ENCODE measurements at regions not wholly inside any gene's neighbourhood (a gene's known extent, or its start where the extent isn't known, plus 50 kb on each side); places are given as distances from the start of the nearest gene placed in this dataset.

- no peak for DNase-seq (ENCODE audit: low spot score)
Measured at GRCh38 chr11:70764356-70764905, 366.1 kb downstream of the CTTN start.

GRCh38 chr11:70766901-70767300 lies 368.6 kb downstream of the CTTN start:
- no peak for DNase-seq (ENCODE audit: low spot score)

GRCh38 chr11:70768346-70769095 lies 370.2 kb downstream of the CTTN start:
- no peak for DNase-seq (ENCODE audit: low spot score)

- DNase-seq (ENCODE audit: low spot score): no peak
Measured at GRCh38 chr11:70769106-70769505, 370.8 kb downstream of the CTTN start.

- DNase-seq (ENCODE audit: low spot score): no peak
Measured at GRCh38 chr11:70769521-70769920, 371.2 kb downstream of the CTTN start.

GRCh38 chr11:70771099-70771885 lies 373.0 kb downstream of the CTTN start:
- no peak for DNase-seq (ENCODE audit: low spot score)

- no peak for DNase-seq (ENCODE audit: low spot score)
Measured at GRCh38 chr11:70772950-70773349, 374.6 kb downstream of the CTTN start.

GRCh38 chr11:70775386-70776075 lies 377.2 kb downstream of the CTTN start:
- DNase-seq (ENCODE audit: low spot score): no peak

GRCh38 chr11:70776914-70777532 lies 378.7 kb downstream of the CTTN start:
- DNase-seq (ENCODE audit: low spot score): no peak

- DNase-seq (ENCODE audit: low spot score): no peak
Measured at GRCh38 chr11:70778883-70779282, 380.6 kb downstream of the CTTN start.

- no peak for DNase-seq (ENCODE audit: low spot score)
Measured at GRCh38 chr11:70779433-70780245, 381.3 kb downstream of the CTTN start.

GRCh38 chr11:70780246-70780535 lies 381.9 kb downstream of the CTTN start:
- DNase-seq (ENCODE audit: low spot score): no peak

GRCh38 chr11:70782401-70782913 lies 384.1 kb downstream of the CTTN start:
- no peak for DNase-seq (ENCODE audit: low spot score)

GRCh38 chr11:70783356-70783755 lies 385.0 kb downstream of the CTTN start:
- DNase-seq (ENCODE audit: low spot score): no peak

GRCh38 chr11:70783821-70784220 lies 385.5 kb downstream of the CTTN start:
- no peak for DNase-seq (ENCODE audit: low spot score)

- DNase-seq (ENCODE audit: low spot score): no peak
Measured at GRCh38 chr11:70785372-70785771, 387.0 kb downstream of the CTTN start.

GRCh38 chr11:70786021-70786665 lies 387.8 kb downstream of the CTTN start:
- DNase-seq (ENCODE audit: low spot score): no peak

- DNase-seq (ENCODE audit: low spot score): no peak
Measured at GRCh38 chr11:70788248-70789022, 390.1 kb downstream of the CTTN start.

GRCh38 chr11:70790671-70791300 lies 392.5 kb downstream of the CTTN start:
- DNase-seq (ENCODE audit: low spot score): no peak

Data from mucosa of gallbladder (tissue), 1 donor.